ENCODE measurements at regions not wholly inside any gene's neighbourhood (a gene's known extent, or its start where the extent isn't known, plus 50 kb on each side); places are given as distances from the start of the nearest gene placed in this dataset.

DNA sequence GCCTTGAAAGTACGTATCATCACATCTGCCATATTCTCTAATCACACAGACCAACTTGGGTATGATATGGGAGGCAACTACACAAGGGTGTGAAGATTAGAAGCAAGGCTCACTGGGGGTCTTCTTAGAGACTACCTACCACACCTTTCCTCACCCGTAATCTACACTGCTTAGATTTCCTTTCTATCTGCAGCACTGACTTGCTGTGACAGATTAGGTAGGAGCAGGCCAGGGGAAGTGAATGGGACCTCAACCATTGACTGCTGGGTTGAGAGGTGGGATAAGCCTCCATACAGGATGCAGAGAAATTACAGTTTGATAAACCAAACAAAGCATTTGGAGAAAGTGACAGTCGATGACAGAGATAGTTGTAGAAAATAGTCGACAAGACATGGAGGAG, 119.0 kb upstream of the SERPINE2 start:
- Histone ChIP-seq H3K4me3 (no peak overlapping the region), H2AFZ (no peak overlapping the region), H3F3A (replicated peaks; ENCODE audit: low read depth) (no peaks in the 10 kb centered on the region), H3K79me2 (replicated peaks; ENCODE audit: insufficient read depth) (no peaks in the 10 kb centered on the region), H3K27me3 (ENCODE audit: insufficient read depth) (no peaks in the 10 kb centered on the region), H3K9me2 (ENCODE audit: insufficient read depth) (peaks cover 13% of the 10 kb centered on the region; the same call in 1 of the 2 replicates), H3K36me3 (ENCODE audit: insufficient read depth) (no peaks in the 10 kb centered on the region), H3K4me1 (ENCODE audit: insufficient read depth) (no peaks in the 10 kb centered on the region), H3K27ac (ENCODE audit: low read depth) (no peak overlapping the region), H4K20me1 (replicated peaks; ENCODE audit: insufficient read depth) (no peaks in the 10 kb centered on the region), H3K4me2 (no peak overlapping the region)
- no peak for TF ChIP-seq ETS1 (IDR thresholded peaks at IDR 0.05)
- TF ChIP-seq ZNF462 (CRISPR knock-in tag; IDR thresholded peaks at IDR 0.05): no peak
- no peak for TF ChIP-seq JUNB (IDR thresholded peaks at IDR 0.05; ENCODE audit: unreplicated experiment)
- no peak for TF ChIP-seq ZNF331 (CRISPR knock-in tag; IDR thresholded peaks at IDR 0.05; ENCODE audit: low read depth)
- no peak for TF ChIP-seq STAT1 (IDR thresholded peaks at IDR 0.05; ENCODE audit: unreplicated experiment)
- no peak for TF ChIP-seq REST (IDR thresholded peaks at IDR 0.05; ENCODE audit: unreplicated experiment)
- no peak for TF ChIP-seq CREB1 (CRISPR knock-in tag; IDR thresholded peaks at IDR 0.05; ENCODE audit: low read depth)
- no peak for TF ChIP-seq NANOG (IDR thresholded peaks at IDR 0.05; ENCODE audit: borderline replicate concordance)
- TF ChIP-seq ZNF114 (CRISPR knock-in tag; IDR thresholded peaks at IDR 0.05): no peak
- Mint-ChIP-seq H3K4me3 (no peak overlapping the region), H3K27me3 (ENCODE audit: insufficient read depth, low read depth, poor library complexity) (no peaks in the 10 kb centered on the region), H3K4me1 (no peaks in the 10 kb centered on the region), H3K27ac (no peak overlapping the region), H3K36me3 (ENCODE audit: low read depth) (no peaks in the 10 kb centered on the region), H3K9me3 (no peaks in the 10 kb centered on the region)
- no peak for ATAC-seq
- no peak for DNase-seq (ENCODE audit: low spot score)
